ENCODE measurements at regions not wholly inside any gene's neighbourhood (a gene's known extent, or its start where the extent isn't known, plus 50 kb on each side); places are given as distances from the start of the nearest gene placed in this dataset.

DNA sequence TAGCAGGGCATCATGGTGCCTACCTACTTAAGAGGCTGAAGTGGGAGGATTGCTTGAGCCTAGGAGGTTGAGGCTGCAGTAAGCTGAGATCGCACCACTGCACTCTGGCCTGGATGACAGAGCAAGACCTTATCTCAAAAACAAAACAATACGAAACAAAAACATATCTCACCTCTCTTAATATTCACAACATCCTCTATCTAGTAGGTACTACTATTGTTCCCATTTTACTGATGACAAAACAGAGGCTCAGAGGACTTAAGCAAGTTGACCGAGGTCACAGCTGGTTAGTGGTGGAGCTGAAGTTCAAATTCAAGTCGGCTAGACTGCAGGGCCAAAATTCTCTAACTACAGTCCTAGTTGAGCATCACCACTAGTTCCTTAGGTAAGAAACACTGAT lies 172.3 kb upstream of the EEA1 start:
- no peak for TF ChIP-seq CTCF (IDR thresholded peaks at IDR 0.05)
- TF ChIP-seq EP300 (IDR thresholded peaks at IDR 0.05): no peak
- no peak for TF ChIP-seq POLR2A (IDR thresholded peaks at IDR 0.05)

Measured in tibial nerve (tissue), 4 donors.